ENCODE measurements at regions not wholly inside any gene's neighbourhood (a gene's known extent, or its start where the extent isn't known, plus 50 kb on each side); places are given as distances from the start of the nearest gene placed in this dataset.

DNA sequence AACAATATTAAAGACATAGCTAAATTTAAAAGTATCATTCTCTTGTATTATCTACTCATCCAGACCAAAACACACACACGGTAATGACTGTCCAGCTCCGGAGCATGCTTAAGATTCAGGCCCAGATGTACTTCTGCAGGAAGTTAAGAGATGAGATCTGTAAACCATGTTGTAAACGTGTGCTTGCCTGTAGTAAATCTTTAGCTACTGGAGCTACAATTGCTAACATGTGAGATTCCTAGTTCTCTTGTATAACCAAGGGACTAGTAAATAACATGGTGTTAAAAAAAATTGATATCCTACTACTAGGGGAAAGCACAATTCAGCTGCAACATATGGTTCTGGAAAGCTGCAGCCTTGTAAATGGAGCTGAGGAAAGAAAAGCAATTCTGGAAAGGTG, 651.7 kb upstream of the CCDC54 start:
- Histone ChIP-seq H3K27me3 (ENCODE audit: insufficient read depth, poor library complexity, severe bottlenecking) (no peaks in the 10 kb centered on the region), H3K4me3 (replicated peaks; ENCODE audit: insufficient read depth, low read length) (no peak overlapping the region), H3K27ac (replicated peaks) (no peak overlapping the region)
- TF ChIP-seq REST (IDR thresholded peaks at IDR 0.05; ENCODE audit: insufficient replicate concordance, low read depth), result no peak
- no peak for TF ChIP-seq SPI1 (IDR thresholded peaks at IDR 0.05; ENCODE audit: borderline replicate concordance, low read depth)
- TF ChIP-seq, protein P1, sequence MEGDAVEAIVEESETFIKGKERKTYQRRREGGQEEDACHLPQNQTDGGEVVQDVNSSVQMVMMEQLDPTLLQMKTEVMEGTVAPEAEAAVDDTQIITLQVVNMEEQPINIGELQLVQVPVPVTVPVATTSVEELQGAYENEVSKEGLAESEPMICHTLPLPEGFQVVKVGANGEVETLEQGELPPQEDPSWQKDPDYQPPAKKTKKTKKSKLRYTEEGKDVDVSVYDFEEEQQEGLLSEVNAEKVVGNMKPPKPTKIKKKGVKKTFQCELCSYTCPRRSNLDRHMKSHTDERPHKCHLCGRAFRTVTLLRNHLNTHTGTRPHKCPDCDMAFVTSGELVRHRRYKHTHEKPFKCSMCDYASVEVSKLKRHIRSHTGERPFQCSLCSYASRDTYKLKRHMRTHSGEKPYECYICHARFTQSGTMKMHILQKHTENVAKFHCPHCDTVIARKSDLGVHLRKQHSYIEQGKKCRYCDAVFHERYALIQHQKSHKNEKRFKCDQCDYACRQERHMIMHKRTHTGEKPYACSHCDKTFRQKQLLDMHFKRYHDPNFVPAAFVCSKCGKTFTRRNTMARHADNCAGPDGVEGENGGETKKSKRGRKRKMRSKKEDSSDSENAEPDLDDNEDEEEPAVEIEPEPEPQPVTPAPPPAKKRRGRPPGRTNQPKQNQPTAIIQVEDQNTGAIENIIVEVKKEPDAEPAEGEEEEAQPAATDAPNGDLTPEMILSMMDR (IDR thresholded peaks at IDR 0.05; ENCODE audit: insufficient read depth, low read length), result no peak
- TF ChIP-seq GABPA (IDR thresholded peaks at IDR 0.05; ENCODE audit: low read depth), result no peak
- no peak for TF ChIP-seq POLR2AphosphoS5 (IDR thresholded peaks at IDR 0.05; ENCODE audit: low read depth)
- DNase-seq (ENCODE audit: low read depth in 1 of 2, low spot score in 1 of 2), result no peak

DNA sequence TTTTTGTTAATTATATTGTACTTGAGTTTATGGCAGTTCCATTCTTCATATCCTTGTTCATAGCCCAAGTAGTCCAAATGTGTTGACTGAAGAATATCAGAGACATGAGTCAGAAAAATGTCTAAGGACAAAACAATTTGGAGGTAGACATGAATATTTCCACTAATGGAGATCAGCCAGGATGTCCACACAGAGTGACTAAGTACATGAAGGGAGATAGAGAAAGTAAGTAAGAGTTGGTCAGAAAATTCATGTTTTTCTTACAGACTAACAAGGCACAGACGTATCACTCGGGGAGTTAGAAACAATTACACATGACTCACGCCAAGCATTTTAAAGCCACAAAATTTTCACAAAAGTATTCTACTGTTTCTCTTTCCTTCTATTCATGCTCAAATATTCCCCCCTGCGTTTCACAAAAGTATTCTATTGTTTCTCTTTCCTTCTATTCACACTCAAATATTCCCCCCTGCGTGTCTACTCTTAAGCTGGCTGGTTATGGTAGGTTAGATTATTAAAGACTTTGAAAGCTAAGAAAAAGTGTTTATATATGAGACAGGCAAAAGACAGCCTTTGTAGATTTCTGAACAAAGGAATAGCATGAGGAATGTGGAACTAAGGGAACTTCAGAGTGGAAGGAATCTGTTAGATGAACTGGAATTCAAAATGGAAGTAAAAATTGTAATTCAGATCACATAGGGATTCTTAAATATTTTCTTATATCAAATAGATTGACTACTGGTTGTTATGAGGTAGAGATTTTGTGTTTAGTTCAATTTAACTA, 648.7 kb upstream of the CCDC54 start:
- H3K4me3 ChIP-seq (replicated peaks; ENCODE audit: insufficient read depth, low read length), result no peak overlapping the region
- no peak for TF ChIP-seq POLR2AphosphoS5 (IDR thresholded peaks at IDR 0.05; ENCODE audit: low read depth)
- DNase-seq (ENCODE audit: low read depth in 1 of 2, low spot score in 1 of 2), result no peak
- no peak overlapping the region for H3K27ac ChIP-seq (replicated peaks)
- H3K27me3 ChIP-seq (ENCODE audit: insufficient read depth, poor library complexity, severe bottlenecking), result no peaks in the 10 kb centered on the region

DNA sequence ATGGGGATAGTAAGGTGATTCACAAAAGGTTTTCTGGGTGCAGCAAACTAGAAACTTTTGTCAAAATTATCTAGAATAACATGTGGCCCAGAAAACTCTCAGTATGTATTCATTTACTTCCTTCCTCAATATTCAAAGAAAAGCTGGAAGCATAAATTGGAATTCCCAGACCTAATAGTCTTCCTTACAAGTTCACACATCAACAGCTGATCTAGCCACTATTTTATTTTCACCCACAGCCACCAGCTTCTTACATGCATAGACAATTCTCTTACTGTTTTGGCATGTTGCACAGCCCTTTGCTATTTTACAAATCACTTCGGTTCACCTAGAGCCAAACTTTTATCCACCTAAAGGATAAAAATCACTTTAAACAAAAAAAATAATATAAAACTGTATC, 647.8 kb upstream of the CCDC54 start:
- TF ChIP-seq REST (IDR thresholded peaks at IDR 0.05; ENCODE audit: insufficient replicate concordance, low read depth) (no peak), POLR2AphosphoS5 (IDR thresholded peaks at IDR 0.05; ENCODE audit: low read depth) (no peak), SPI1 (IDR thresholded peaks at IDR 0.05; ENCODE audit: borderline replicate concordance, low read depth) (no peak), GABPA (IDR thresholded peaks at IDR 0.05; ENCODE audit: low read depth) (no peak)
- TF ChIP-seq, protein P1 (IDR thresholded peaks at IDR 0.05; ENCODE audit: insufficient read depth, low read length), result no peak
- no peak for DNase-seq (ENCODE audit: low read depth in 1 of 2, low spot score in 1 of 2)
- H3K27me3 ChIP-seq (ENCODE audit: insufficient read depth, poor library complexity, severe bottlenecking), result no peaks in the 10 kb centered on the region
- no peak overlapping the region for H3K4me3 ChIP-seq (replicated peaks; ENCODE audit: insufficient read depth, low read length)
- no peak overlapping the region for H3K27ac ChIP-seq (replicated peaks)

DNA sequence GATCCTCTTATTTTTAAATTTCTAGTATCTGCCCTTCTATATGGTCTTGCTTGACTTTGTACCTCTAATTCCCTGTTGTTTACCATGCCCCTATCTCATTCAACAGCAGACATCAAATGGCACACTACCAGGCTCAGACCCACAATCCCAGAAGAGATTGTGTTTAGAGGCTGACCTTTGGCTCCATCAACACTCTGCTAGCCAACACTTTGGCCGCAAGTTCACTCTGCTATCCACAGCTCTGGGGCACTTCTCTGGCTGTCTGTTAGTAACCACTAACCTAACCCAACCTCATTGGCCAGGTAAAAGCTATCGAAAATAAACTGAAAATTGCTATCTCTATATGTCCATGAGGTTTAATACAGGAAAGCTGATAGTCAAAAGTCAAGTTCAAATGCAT, 646.0 kb upstream of the CCDC54 start:
- Histone ChIP-seq H3K27me3 (ENCODE audit: insufficient read depth, poor library complexity, severe bottlenecking) (no peaks in the 10 kb centered on the region), H3K4me3 (replicated peaks; ENCODE audit: insufficient read depth, low read length) (no peak overlapping the region), H3K27ac (replicated peaks) (no peak overlapping the region)
- no peak for DNase-seq (ENCODE audit: low read depth in 1 of 2, low spot score in 1 of 2)
- TF ChIP-seq, protein P1 (IDR thresholded peaks at IDR 0.05; ENCODE audit: insufficient read depth, low read length), result no peak
- TF ChIP-seq GABPA (IDR thresholded peaks at IDR 0.05; ENCODE audit: low read depth) (no peak), REST (IDR thresholded peaks at IDR 0.05; ENCODE audit: insufficient replicate concordance, low read depth) (no peak), POLR2AphosphoS5 (IDR thresholded peaks at IDR 0.05; ENCODE audit: low read depth) (no peak), SPI1 (IDR thresholded peaks at IDR 0.05; ENCODE audit: borderline replicate concordance, low read depth) (no peak)

Data from HL-60 (cell line).